ENCODE measurements at regions not wholly inside any gene's neighbourhood (a gene's known extent, or its start where the extent isn't known, plus 50 kb on each side); places are given as distances from the start of the nearest gene placed in this dataset.
"Not testable (repeated sequence)": the region's sequence is repeated elsewhere in the genome, so short reads cannot be mapped to it uniquely, and the experiment has no call there.

DNA sequence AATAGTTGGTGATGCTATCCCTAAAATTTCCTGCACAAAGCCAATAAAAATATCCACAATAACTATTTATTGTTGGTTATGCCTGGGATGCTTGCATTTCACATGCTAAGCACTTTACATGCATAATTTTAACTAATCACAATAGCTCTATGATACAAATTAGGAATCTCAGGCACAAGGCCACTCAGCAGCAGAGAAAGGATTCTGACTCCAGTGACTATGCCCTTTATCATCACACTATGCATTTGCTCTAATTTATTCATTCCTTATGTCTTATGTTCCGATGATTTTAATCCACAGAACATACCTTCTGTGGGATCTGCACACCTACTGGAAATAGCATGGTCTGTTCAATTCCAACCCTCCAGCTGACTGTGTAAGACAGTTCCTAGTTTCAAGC is 476.1 kb downstream of the TMEM232 start:
- no peak for DNase-seq

DNA sequence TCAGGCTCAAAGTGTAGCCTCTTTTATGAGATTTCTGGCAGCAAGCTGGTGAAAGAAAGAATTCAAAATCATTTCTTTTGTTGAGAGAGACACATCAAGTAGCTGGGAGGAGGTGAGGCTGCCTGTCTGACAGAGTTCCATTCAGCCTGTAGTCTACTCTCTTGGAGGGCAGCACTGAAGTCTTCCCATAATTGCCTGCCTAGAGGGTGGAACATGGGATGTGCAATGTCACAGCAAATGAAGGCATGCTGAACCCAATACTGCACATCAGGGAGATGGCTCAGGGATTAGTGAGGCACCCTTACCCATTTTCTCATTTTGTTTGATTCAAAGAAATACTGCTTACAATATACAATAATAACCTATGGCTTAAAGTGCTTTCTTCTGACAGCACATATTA is 475.7 kb downstream of the TMEM232 start:
- no peak for DNase-seq

DNA sequence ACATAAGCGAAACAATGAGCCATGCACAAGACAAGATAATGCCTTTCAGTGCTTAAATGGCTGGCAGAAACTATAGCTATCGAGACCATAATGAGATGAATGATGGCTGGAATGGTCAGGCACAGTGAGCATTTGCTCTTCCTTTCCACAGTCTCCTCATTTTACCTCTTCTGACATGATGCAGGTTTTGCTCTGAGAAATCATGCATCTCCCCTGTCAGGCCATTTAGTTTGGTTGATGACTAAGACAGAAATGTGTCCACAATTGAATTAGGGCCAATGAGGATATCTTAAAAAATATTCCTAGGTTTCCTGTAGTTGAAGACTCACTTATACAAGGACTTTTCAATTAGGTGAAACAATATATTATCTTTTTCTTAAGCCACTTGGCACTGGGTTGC is 475.1 kb downstream of the TMEM232 start:
- DNase-seq: no peak

DNA sequence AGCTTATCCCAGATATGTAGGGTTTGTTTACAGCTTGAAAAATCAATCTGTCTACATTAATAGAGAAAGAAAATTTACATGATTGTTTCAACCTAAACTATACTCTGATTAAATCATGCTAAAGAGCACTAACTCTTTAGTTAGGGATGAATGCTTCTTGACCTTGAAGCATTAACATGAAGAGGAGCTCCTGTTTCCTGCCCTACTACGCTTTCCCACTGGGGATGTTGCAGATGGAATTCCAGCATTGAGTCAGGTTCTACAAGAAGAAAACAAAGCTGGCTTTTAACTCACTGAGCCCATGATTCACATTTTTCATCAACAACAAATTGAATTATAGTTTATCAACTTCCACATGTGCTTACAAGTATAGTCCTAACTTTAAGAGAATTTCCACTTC is 471.3 kb downstream of the TMEM232 start:
- no peak for DNase-seq

DNA sequence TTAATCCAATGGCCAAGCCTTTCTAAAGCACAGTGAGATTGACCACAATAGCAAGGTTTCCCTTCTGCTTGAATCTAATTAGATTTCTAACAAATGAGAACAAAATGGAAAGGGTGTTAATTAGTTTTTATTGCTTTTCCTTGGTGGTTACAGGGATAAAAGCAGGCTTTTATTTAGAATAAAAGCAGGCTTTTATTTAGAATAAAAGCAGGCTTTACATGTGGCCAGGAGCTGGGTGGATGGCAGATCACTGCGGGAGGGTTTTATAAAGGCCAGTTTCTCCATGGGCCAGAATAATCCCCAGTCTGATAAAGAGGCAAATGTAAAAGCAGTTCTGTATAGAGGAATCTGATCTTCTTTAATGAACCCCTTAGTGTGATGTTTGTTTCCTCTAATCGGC is 470.2 kb downstream of the TMEM232 start:
- no peak for DNase-seq

DNA sequence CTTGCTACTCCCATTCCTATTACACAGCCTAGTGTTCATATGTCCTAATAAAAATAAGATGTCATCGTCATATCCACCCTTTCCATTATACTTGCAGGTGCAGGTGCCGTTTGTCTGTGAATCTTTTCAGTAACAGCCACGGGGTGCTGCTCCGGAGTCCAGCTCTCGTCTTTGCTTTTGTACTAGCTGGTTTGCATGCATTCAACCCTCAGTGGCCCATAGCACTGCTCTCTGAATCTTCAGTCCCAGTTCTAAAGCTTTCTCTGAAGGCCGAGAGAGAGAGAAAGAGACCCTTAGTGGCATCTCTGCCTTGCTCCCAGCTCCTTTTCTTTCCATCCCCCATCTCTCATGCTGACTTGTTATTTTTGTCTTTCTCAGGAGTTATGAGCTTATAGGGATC is 468.5 kb downstream of the TMEM232 start:
- DNase-seq: no peak

DNA sequence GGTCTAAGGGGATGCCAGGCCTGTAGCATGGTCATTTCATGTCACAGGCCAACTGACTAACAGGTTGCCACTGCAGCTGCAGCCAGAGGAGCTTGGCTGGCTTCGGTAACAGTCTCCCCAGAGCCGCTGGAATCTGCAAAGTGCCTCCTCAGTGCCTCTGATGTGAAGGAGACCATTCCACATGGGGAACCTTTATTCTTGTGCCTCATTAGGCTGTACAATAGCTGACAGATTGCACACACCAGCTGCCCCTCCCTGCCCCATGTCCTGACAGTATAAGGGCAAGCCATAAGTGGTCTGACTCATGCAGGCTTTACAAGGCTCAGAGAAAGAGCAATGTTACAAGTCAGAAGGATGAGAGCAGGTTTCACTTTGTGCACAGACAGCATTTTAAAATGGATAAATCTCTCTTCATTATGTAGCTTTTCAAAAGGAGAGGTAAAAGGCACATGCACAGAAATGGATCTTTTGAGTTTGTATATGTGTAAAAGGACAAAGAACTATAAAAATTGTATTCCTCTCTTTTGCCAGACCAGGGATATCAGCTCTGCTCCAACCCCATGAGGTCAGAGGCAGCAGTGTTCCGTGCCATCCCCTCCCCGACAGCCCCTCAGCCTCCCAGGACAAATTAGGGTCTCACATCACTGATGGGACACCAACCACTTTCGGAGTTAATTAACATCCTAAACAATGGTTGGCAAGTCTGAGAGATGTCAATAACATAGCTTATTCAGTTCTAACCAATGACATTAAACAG is 467.8 kb downstream of the TMEM232 start:
- no peak for DNase-seq

DNA sequence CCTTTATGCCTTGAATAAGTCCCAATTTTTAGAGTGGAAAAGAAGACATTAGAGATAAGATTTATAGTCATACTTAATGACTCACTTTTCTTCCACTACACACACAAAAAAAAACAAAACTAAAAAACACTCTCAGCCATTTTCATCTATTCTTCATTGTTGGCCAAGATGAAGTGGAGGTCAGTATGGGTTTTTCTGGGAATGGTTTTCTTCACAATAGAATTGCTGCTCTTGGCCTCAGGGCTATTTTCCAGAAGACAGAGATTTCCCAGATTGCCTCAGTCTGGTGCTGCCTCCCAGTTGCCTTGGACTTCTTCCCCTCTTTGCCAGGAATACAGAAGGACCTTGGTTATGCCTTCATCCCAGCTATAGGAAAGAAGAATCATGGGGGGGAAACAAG is 463.7 kb downstream of the TMEM232 start:
- no peak for DNase-seq

DNA sequence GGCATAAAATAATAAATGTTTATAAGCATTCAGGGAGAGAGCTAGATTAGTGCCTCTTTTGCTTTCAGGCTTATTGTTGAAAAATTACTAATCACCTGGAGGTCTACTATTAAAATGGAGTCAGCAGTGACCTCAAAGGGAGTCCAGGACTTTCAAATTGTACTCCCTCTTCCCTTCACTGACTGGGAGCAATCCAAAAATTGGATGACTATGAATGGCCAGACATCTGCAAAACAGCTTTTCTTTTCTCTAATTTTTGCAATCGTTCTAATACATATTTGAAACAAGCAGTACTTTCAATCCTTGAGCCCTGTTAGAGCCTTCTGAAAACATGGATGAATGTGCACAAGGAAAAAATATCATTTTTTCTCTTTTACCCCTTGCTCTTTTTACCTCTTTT is 461.8 kb downstream of the TMEM232 start:
- no peak for DNase-seq

DNA sequence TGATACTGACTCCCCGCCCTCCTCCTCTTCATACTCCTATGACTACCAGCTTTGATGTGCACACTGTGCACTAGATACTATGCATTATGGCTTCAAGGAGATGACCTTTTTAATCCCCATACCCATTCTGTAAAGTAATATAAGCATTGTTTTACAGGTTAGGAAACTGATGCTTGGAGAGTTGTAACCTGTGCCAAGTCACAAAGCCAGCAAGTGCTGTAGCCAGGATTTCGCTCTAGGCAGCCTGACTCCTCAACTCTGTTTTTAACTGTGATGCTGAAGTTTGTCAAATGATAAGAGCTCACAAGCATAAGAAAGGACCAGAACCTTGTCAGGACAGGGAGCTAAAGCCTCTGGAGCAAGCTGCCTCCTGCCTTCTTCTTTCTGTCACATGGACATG is 461.3 kb downstream of the TMEM232 start:
- no peak for DNase-seq

DNA sequence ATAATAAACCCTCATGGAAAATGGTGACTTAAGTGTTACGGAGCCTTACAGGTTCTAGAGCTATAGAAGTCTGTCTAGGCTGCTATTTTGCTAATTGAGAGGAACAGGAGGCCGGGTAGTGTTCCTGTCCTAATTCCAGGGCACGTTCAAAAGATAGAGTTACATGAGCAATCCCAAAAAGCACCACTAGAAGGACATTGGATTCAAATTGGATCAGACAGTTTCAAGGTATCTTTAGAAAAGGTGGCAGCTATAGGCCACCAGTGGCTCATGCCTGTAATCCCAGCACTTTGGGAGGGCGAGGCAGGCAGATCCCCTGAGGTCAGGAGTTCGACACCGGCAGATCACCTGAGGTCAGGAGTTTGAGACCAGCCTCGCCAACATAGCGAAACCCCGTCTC is 458.8 kb downstream of the TMEM232 start:
- no peak for DNase-seq

DNA sequence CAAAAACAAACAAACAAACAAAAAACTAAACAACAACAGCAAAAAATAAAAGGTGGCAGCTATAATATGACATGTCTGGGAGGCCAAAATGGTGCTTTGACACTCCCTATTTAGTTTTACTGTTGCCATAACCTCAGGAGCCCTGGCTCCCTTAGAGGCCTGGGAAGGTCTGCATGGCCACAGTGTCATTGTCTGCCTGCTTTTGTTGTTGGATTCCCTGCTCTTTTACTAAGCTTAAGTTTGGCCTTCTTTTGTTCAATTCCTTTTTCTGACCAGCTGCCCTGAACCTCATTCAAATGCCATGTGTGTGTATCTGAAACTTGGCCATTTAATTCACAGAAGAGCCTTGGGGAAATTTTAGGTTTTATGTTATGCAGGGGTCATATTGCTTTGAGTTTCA is 458.2 kb downstream of the TMEM232 start:
- no peak for DNase-seq

DNA sequence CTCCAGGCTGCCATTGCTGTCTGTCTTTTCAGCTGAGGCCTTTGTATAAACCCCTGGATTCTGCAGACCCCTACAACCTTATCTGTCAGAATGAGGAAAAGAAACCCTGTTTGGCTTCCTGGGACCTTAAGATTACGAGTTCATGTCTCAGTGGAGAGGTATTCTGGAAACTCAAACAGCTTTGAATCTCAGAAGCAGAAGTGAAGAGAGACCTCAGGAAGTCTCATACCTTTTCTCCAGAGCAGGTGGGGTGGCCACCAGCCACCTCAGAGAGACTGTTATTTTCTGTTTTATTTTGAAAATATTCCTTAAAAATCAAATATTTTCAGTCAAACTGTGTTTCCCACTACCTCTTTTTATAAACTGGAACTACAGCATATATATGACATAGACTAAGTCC is 457.5 kb downstream of the TMEM232 start:
- DNase-seq: no peak

DNA sequence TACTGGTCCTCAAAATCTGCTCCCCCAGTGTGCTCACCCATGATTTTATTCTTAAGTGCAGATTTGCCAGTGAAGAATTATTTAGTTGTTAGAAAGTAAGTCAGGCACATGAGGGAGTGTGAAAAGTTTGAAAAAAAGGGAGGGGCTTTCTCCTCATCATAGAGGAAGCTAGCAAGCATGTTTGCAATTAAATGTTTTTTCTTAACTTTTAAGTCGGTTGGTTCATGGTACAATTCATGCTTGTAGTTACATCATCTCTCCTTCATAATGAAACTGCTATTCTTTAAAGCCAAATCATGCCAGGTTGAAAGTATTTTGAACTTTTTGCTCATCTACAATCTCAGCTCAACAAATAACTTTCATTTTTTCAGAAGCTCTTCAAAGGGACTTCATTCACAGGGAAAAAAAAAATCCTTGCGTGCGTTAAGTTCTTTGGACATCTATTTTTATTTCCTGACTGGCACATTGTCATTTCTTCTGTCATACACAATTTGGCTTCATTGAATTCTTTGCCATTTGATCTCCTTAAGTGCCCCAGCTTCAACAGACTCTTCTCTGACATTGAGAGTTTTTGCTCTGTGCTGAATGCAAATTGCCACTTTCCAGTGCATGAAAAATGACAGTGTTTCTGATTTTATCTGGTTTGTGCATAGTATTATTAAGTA is 456.9 kb downstream of the TMEM232 start:
- no peak for DNase-seq

DNA sequence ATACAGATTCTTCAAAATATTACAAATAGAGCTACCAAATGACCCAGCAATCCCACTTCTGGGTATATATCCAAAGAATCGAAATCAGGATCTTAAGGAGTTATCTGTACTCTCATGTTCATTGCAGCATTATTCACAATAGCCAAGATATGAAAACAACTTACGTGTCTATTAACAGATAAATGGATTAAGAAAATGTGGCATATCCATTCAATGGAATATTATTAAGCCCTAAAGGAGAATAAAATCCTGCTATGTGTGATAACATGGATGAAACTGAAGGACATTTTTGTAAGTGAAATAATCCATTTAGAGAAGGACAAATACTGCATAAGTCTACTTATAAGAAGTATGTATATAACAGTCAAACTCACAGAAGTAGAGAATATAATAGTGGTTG is 450.6 kb downstream of the TMEM232 start:
- no peak for DNase-seq

DNA sequence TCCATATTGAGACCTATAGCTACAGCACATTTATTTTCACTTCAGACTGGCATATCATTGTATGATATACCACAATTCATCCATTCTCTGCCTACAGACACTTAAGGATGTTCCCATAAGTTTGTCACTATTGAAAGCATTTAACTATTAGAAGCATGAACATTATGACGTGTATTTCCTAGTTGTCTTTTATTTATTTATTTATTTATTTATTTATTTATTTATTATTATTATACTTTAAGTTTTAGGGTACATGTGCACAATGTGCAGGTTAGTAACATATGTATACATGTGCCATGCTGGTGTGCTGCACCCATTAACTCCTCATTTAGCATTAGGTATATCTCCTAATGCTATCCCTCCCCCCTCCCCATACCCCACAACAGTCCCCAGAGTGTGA is 448.0 kb downstream of the TMEM232 start:
- DNase-seq: not testable (repeated sequence)

DNA sequence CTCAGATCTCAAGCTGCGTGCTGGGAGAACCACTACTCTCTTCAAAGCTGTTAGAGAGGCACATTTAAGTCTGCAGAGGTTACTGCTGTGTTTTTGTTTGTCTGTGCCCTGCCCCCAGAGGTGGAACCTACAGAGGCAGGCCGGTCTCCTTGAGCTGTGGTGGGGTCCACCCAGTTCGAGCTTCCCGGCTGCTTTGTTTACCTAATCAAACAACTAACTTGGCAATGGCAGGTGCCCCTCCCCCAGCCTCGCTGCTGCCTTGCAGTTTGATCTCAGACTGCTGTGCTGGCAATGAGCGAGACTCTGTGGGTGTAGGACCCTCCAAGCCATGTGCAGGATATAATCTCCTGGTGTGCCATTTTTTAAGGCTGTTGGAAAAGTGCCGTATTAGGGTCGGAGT is 442.4 kb downstream of the TMEM232 start:
- not testable (repeated sequence) for DNase-seq

DNA sequence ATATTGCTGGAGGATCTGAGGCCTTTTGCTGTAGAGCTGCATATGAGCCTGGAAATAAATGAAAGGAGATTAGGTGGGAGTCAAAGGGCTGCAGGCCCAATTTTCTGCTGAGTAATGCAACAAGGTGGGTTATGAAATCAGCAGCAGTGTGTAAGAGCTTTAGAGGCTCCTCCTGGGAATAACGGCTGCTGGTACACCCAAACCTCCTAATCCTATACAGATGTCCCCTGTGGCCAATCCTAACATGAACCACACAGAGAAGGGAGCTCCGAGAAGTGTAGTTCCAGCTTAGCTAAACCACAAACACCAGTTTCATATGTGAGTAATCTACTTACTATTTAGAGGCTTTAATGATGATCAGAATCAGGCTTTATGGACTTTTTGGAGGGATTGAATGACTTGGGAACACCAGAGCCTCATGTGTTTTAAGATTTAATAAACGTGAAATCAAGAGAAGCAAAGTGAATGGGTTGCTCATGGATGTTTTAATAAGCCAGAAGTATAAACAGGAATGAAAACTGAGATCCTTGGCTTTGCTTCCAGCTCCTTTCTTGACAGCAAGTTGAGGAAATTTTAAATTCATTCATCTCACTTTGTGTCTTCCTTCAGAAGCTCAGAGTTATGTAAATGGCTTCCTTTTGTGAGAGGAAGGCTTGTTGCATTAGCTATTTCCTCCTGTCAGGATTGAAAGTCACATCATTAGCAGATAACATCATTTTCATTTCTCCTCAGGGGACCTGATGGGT is 437.5 kb downstream of the TMEM232 start:
- no peak for DNase-seq

DNA sequence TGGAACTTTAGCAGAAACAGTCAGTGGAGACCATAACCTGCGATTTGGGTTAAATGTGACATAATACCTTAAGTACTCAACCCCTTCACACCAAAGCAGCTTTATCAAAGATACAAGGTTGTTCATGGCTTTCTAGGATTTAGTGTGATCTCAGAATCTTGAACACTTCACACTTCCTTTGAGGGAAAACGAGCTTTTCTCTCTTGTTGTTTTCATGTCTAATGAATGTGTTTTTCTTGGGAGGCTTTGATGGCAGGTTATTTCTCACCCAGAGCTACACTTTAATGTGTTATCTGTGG is 437.0 kb downstream of the TMEM232 start:
- DNase-seq: no peak

DNA sequence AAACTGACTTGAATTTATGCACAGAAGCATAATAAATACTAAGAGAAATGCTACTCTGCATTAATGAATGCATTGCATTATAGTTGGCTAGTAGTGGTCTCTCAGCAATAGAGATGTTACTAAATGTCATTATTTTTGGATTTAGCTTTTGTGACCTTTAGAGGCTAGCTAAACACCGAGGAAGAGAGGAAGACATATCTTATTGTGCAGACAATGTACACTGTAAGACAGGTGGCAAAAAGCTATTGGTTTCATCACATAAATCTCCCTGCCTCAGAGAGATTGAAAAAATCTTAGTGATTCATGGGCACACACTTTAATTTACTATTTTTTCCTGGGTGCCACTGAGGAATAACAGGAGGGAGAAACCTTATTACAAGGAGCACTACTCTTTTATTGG is 435.9 kb downstream of the TMEM232 start:
- no peak for DNase-seq

DNA sequence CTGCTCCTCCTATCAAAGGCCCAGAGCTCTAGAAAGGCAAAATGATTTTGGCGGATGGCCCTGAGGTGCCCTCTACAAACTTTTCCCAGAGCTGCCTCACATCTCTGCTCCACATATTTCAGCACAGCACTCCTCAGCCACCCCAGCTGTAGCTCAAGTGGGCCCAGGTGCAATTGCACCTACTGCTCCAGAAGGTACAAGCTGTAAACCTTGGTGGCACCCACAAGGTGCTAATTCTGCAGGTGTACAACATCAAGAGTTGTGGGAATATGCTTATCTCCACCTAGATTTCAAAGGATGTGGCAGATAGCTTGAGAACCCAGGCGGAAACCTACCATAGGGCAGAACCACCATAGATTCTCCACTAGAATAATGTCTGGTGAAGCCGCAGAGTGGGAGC is 432.2 kb downstream of the TMEM232 start:
- DNase-seq: no peak

DNA sequence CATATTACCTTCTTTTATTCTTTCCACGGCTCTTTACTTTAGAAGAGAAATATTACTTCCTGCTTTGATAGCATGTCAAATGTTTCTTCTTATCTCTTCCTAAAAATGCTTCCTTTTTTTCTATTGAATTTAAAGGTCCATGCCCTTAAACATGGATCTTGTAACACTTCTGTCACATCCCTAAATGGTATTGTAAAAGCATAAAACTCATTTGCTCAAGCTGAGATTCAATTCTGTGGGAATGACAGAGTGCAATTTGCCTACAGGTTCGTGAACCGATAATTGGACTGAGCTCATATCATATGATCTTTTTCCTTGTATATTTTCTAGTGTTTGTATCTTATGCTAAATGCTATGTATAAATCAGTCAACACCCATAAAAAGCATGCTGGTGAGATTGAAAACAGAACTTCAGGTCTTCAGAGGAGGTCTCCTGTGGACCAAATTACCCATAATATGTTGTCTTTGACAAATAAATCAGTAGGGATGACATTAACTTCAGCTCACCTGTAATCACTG is 429.3 kb downstream of the TMEM232 start:
- DNase-seq: no peak

DNA sequence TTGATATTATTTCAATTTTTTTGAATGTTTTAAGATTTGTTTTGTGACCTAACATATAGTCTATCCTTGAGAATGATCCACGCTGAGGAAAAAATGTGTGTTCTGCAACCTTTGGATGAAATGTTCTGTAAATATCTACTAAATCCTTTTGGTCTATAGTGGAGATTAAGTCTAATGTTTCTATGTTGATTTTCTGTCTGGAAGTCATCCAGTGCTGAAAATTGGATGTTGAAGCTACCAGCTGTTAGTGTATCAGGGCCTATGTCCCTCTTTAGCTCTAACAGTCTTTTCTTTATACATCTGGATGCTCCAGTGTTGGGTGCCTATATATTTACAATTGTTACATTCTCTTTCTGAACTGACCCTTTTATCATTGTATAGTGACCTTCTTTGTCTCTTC is 422.3 kb downstream of the TMEM232 start:
- no peak for DNase-seq
